Adrenal gland (tissue), 5 donors: ENCODE measurements at regions not wholly inside any gene's neighbourhood (a gene's known extent, or its start where the extent isn't known, plus 50 kb on each side); places are given as distances from the start of the nearest gene placed in this dataset.

Experiments used
- POLR2A ChIP-seq, 2 donors: fragments of 450-650 bp; IDR thresholded peaks; one replicate each; pipeline ENCODE4 v1.6.1; 2017; ENCODE audit warnings: antibody characterized with exemption in 2 of 2, mild to moderate bottlenecking in 2 of 2, moderate library complexity in 1 of 2
- TF ChIP-seq, protein P1 (sequence below), 6 experiments: fragments of 450-650 bp in 4 of 6; fragments of 200-600 bp in 2 of 6; sonication (generic) in 1 of 6; IDR thresholded peaks; 1 replicate in 5 of 6; 2 replicates in 1 of 6; pipeline versions ENCODE4 v1.5.1 to v1.8.0; 2016 to 2021; ENCODE audit warnings: antibody characterized with exemption in 6 of 6, mild to moderate bottlenecking in 2 of 6, moderate library complexity in 1 of 6
- donor health status: DM: no; HTN: no; CAD: no.

- TF ChIP-seq, protein P1, sequence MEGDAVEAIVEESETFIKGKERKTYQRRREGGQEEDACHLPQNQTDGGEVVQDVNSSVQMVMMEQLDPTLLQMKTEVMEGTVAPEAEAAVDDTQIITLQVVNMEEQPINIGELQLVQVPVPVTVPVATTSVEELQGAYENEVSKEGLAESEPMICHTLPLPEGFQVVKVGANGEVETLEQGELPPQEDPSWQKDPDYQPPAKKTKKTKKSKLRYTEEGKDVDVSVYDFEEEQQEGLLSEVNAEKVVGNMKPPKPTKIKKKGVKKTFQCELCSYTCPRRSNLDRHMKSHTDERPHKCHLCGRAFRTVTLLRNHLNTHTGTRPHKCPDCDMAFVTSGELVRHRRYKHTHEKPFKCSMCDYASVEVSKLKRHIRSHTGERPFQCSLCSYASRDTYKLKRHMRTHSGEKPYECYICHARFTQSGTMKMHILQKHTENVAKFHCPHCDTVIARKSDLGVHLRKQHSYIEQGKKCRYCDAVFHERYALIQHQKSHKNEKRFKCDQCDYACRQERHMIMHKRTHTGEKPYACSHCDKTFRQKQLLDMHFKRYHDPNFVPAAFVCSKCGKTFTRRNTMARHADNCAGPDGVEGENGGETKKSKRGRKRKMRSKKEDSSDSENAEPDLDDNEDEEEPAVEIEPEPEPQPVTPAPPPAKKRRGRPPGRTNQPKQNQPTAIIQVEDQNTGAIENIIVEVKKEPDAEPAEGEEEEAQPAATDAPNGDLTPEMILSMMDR (IDR thresholded peaks at IDR 0.05) = no peak
- TF ChIP-seq POLR2A (IDR thresholded peaks at IDR 0.05) = no peak
These were observed 428.9 kb downstream of the EFNA5 start for GRCh38 chr5:107241841-107242240.
